ENCODE measurements at regions not wholly inside any gene's neighbourhood (a gene's known extent, or its start where the extent isn't known, plus 50 kb on each side); places are given as distances from the start of the nearest gene placed in this dataset.

DNA sequence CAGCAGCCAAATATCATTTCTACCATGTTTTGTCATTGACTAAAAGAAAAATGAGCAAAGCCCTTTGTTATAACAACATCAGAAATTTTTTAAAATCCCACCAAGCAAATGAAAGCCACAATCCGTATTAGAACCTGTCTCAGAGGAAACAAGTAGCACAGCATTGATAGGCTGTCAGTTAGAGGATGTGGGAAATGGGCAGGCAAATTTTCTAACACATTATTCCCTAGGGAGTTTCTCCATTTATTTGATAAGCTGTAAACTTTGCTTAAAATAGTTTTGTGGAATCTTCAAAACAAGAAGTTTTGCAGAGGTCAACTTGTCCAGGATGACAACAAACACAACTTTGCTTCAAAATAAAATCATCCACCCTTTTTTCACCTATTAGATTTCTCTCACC is 53.6 kb upstream of the APC start:
- TF ChIP-seq, protein P1, sequence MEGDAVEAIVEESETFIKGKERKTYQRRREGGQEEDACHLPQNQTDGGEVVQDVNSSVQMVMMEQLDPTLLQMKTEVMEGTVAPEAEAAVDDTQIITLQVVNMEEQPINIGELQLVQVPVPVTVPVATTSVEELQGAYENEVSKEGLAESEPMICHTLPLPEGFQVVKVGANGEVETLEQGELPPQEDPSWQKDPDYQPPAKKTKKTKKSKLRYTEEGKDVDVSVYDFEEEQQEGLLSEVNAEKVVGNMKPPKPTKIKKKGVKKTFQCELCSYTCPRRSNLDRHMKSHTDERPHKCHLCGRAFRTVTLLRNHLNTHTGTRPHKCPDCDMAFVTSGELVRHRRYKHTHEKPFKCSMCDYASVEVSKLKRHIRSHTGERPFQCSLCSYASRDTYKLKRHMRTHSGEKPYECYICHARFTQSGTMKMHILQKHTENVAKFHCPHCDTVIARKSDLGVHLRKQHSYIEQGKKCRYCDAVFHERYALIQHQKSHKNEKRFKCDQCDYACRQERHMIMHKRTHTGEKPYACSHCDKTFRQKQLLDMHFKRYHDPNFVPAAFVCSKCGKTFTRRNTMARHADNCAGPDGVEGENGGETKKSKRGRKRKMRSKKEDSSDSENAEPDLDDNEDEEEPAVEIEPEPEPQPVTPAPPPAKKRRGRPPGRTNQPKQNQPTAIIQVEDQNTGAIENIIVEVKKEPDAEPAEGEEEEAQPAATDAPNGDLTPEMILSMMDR (conservative IDR thresholded peaks at IDR 0.05) = no peak
- TF ChIP-seq ZFX (IDR thresholded peaks at IDR 0.05) = no peak

Measured in C4-2B (cell line).